GM18867 (cell line): ENCODE measurements at regions not wholly inside any gene's neighbourhood (a gene's known extent, or its start where the extent isn't known, plus 50 kb on each side); places are given as distances from the start of the nearest gene placed in this dataset.

Experiments
- ATAC-seq: cut with Tn5 transposase; IDR thresholded peaks from one replicate; pipeline ENCODE4 v1.9.1; 2021; ENCODE audit warnings: mild to moderate bottlenecking, moderate library complexity; ENCODE audit not compliant: unreplicated experiment

DNA sequence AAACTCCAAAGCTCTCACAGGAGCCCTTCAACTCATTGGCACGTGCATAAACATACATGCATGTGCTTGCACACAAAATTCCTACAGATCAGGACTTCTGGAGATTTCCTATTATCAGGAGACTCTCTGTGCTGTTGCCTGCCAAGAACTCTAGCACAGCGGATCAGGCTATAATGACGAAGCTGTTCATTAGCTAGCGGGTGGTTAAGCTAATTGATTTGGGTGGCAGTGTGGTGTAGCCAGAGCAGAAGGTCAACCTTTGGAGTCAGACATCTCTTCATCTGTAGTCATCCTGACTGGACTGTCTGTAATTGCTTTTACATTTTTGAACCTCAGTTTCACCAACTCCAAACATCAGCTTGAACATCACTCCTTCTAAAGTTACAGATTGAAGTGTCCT, 69.0 kb downstream of the KIF2B start:
- ATAC-seq, result no peak

GRCh38 chr17:53892222-53892621, 69.5 kb downstream of the KIF2B start:
- ATAC-seq, result no peak

DNA sequence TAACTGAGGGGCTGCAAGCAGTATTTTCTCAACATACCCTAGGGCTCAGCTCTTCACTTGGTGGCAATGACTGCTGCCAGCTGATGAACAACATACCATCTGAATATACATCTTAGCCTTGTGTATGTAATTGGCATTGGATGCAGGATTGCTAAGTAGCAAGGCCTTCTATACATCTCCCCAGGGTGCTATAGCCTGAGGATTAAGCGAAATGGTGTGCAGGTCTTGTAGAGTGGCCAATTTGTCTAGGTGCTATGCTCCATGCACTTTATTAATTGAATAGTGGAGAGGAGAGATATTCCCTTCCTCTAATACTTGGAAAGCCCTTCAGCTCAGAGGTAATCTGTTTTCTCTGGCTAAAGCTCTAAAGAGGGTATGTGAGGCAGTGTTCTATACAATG, 71.9 kb downstream of the KIF2B start:
- no peak for ATAC-seq

GRCh38 chr17:53896047-53896446, 73.3 kb downstream of the KIF2B start:
- no peak for ATAC-seq

DNA sequence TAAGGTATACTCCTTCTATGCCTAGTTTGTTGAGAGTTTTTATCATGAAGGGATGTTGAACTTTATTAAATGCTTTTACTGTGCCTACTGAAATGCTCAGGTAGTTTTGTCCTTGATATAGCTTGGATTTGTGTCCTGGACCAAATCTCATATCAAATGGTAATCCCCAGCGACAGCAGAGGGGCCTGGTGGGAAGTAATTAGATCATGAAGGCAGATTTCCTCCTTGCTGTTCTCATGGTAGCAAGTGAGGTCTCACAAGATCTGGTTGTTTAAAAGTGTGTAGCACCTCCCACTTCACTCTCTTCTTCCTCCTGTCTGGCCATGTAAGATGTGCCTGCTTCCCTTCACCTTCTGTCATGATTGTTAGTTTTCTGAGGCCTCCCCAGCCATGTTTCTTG, 78.2 kb downstream of the KIF2B start:
- ATAC-seq, result no peak

GRCh38 chr17:53907435-53907834, 84.7 kb downstream of the KIF2B start:
- ATAC-seq, result no peak

GRCh38 chr17:53909802-53910201, 87.1 kb downstream of the KIF2B start:
- no peak for ATAC-seq

DNA sequence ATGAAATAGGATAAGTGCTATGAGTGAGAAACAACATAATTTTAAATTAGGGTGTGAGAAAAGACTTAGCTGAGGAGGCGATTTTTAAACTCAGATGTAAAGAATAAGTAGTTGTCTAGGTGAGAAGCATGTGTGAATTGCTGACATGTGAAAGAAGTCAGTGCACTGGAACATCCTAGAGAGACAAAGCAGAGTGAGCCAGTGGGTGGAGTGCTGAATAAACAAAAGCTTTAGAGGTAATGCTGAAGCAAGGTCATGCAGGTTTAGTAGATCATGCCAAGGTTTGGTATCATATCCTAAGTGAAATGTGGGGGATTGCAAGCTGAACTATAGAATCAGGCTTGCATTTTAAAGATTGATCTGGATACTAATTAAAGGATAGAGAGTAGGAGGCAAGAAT, 89.4 kb downstream of the KIF2B start:
- no peak for ATAC-seq

- no peak for ATAC-seq
These were observed 96.6 kb downstream of the KIF2B start for GRCh38 chr17:53919356-53919755.

DNA sequence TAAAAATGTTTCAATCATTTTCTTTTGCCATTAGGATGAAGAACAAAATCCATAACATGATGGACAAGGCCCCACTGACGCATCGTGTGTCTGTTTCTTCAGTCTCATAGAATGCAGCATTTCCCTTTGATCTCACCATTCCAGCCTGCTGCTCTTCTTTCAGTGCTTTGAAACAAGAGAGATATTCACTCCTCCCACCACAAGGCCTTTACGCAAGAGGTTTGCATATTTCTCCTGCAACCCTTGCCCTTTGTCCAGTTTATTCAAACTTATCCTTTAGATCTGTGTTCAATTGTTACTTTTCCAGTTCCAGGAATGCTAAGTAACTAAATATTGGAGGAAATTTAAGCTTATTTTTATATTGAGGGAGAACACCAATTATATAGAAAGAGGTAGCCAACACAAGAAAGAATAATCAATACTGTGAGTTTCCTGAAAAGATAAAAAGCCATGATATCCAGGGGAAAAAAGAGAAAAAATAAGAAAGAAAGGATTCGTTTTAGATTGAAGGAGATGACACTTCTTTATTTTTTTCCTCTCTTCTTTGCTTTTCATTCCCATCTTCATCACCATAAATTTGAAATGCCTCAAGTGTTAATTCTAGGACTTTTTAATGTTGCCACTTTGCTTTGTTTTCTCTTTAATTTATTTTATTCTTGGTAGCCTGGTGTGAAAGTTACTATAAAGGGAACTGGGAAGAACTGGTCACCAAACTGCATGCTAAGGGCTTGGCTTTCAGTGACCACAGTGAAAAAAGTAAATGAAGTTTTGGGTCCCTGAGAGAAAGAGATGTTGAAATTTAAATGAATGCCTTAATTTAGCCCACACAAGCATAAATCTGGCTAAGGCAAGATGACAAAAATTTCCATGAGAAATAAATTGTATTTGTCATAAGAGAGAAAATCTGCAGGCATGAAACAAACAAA, 102.1 kb downstream of the KIF2B start:
- no peak for ATAC-seq

- no peak for ATAC-seq
These were observed 109.7 kb downstream of the KIF2B start for GRCh38 chr17:53932386-53932785.

GRCh38 chr17:53934931-53935330, 112.2 kb downstream of the KIF2B start:
- no peak for ATAC-seq

DNA sequence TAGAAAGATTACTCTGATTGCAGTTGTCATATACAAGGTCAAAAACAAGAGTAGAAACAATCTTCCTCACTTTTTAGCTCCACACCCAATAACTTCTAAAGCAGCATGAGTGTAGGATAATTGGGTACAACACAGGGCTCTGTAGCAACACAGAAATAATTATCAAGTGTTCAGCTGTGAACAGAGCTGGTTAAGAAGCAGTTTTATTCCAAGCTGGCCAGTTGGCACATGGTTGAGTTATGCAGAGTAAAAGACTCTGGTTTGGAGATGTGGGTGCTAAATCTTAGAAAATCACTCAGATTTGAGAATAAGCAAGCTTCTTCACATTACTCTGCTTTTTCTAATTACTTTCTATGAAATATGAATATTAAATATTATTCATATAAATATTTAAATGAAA, 118.5 kb downstream of the KIF2B start:
- ATAC-seq, result no peak

DNA sequence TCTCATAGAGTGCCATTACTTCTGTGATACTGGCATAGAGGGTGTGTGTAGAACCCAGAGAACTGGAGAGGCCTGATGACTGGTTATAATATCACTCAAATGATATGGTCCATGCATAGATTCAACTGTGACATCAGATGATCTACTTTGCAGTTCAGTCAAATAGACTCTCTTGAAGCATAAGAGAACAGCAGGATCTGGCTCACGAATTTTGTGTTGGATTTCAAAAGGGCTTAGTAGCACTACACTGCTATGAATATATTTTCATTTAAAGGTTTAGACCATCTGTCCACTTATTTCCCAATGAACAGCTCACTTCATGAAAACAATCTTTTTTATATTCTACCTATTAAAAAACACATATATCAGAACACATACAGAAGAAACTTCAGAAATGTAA, 119.7 kb downstream of the KIF2B start:
- no peak for ATAC-seq

DNA sequence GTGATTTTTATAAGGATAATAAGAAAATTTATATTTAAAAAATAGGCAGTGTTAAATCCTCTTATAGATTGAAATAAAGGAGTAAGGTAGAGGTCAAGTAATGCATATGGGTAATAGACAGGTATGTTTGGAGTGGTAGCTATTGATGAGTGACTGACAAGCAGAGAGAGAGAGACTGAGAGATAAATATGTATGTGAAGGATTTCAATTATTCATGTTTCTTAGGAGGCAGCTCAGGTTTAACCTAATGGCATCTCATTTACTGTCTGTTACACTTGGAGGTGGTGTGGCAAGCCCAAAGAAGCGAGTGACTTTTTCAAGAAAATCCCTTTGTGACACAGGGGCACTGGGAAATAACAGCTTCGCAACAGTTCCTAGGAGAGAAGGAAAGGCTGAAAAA, 120.2 kb downstream of the KIF2B start:
- ATAC-seq, result no peak

DNA sequence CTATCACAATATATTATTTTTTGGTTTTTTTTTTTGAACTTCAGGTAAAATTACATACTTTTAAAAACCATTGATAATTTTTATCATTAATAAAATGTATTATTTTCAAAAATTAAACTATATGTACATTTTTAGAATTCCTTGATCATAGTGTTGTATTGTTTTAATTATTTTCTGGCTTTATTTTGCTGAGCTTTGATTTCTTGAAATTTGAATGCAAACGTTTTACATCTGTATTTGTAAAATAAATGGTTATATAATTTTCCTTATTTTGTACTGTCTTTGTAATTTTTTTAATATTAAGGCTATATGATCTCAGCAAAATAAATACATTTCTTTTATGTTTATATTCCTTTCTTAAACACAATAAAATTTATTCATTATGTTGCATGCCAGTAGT, 125.6 kb downstream of the KIF2B start:
- no peak for ATAC-seq

DNA sequence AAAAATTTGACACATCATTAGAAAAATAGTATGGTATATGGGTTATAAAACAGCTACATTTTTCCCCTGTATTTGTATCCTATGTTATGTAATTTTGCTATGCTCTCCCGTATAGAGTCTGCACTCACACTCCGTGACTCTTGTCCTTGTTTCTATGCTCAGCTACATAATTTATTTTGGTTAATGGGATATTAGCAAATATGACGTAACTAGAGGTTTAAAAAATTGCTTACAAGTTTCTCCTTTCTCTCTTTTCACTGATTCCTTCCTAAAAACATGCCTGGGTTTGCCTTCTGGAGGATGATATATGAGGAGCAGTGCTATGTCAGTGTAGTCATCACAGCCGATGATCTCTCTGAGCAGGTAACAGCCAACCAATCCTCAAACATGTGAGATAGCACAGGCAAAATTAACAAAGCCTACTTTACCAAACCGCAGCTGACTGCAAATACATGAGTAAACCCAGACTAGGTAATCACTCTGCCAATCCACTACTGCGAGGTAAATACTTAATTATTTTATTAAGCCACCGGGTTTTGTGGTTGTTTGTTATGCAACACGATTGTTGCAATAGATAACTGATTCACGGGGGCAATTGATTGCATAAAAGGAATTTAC, 126.9 kb downstream of the KIF2B start:
- no peak for ATAC-seq

DNA sequence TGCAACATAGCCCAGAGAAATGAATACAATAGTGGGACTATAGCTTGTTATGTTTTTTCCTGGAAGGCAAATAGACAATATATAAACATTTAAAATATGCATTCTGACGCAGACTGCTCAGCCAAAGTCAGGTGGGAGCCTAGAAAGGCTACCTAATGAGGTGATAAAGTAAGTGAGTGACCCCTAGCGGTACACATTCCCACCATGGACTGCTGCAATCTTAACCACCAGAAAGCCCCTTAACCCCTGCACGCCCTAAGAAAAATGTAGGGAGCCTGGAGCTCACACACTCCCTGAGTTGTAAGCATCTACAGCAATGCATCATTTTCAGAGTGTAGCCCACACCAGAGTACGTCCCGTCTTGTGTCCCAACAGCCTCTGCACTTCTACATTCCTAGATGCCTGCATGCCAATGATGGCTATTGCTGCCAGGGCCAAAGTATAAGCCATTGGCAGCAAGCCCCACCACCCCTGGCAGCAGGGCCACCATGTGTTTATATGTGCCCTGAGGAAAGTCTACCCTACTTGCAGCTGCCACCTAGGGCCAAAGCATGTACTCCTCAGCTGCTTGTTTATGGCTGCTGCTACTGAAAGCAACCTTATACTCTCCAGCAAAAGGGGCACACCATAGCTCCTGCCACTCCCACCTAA, 127.6 kb downstream of the KIF2B start:
- ATAC-seq, result no peak

DNA sequence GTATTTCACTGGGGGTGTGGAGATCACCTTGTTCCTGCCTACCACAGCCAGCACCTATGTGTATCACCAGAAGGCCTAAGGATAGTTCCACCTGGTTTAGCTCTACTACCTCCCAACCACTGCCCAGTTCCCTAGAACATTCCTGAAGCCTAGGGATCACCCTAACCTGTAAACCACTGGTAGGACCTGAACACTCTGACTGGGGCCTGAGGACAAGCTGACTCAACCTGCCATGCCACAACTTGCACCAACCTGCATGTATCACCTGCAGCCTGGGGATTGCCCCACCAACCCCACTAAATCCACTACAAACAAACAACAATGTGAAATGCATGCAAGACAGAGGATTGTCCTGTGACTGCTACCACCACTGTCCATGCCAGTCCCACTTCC, 128.1 kb downstream of the KIF2B start:
- ATAC-seq, result no peak

DNA sequence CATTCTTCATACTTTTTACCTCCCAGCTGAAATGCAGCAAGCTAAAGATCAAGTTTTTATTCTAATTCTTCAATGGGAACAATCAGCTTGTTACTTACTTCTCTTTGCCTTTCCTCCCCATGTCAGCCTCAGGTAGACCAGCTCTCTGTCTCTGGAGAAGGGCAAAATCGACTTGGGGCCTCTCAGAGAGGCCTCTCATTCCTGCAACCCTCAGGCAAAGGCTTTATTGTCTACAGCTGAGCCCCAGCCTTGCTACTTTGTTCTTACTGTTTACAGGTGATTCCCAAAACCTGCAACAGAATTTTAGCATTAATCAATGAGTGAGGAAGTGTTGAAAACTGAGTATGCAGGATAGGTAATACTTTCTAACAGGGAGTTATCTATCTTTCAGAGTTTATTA, 148.6 kb downstream of the KIF2B start:
- ATAC-seq, result no peak

DNA sequence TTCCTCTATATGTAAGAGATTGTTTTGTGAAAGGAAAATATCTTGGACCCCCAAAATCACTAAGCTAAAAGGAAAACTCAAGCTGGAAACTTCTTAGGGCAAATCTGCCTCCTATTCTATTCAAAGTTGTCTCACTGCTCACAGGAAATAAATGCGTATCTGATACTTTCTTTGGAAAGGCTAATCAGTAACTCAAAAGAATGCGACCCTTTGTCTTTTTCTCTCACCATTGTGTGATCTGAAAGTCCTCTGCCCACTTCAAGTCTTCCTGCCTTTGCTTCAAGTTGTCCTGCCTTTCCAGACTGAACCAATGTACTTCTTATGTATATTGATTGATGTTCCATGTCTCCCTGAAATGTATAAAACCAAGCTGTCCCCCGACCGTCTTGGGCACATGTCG, 157.3 kb downstream of the KIF2B start:
- ATAC-seq, result no peak

- ATAC-seq, result no peak
These were observed 173.4 kb downstream of the KIF2B start for GRCh38 chr17:53996131-53996530.
